WTC11 (cell line): ENCODE measurements at regions not wholly inside any gene's neighbourhood (a gene's known extent, or its start where the extent isn't known, plus 50 kb on each side); places are given as distances from the start of the nearest gene placed in this dataset.

Source experiments
- ATAC-seq: fragments of 200-7000 bp; cut with Tn5 transposase; 2 replicates; pipeline ENCODE4 v1.10.0; 2021; ENCODE audit warnings: mild to moderate bottlenecking, moderate library complexity
- CTCF ChIA-PET: fragments of 300-600 bp; sonication (Branson Sonifier 250); formaldehyde crosslinking; loops from one replicate; lab custom pipeline; 2021; ENCODE audit warnings: antibody characterized with exemption; lab: Charles Lee
- POLR2A ChIA-PET: fragments of 350-600 bp; sonication (Branson Sonifier 250); formaldehyde crosslinking; loops from one replicate; lab custom pipeline; 2021; ENCODE audit warnings: antibody characterized with exemption; lab: Charles Lee
- DNase-seq: peaks from one replicate; pipeline ENCODE4 v3.0.0; 2021; ENCODE audit warnings: low spot score
- H3K27ac Mint-ChIP-seq: 2 replicates; pipeline ENCODE4 v1.8.0; 2021; ENCODE audit warnings: mixed read lengths
- H3K27me3 Mint-ChIP-seq: 2 replicates; pipeline ENCODE4 v1.8.0; 2021; ENCODE audit warnings: low read depth, mild to moderate bottlenecking, moderate library complexity, mixed read lengths
- H3K36me3 Mint-ChIP-seq: 2 replicates; pipeline ENCODE4 v1.8.0; 2021; ENCODE audit warnings: mixed read lengths
- H3K4me1 Mint-ChIP-seq: 2 replicates; pipeline ENCODE4 v1.8.0; 2022; ENCODE audit warnings: mixed read lengths
- H3K4me3 Mint-ChIP-seq: 2 replicates; pipeline ENCODE4 v1.8.0; 2021; ENCODE audit warnings: mild to moderate bottlenecking, moderate library complexity, mixed read lengths
- H3K9me3 Mint-ChIP-seq: 2 replicates; pipeline ENCODE4 v1.8.0; 2021; ENCODE audit warnings: mixed read lengths
- EMX1 ChIP-seq: fragments of 250-450 bp; sonication (Bioruptor Pico); IDR thresholded peaks from 2 replicates; pipeline ENCODE4 v1.8.0; 2021; ENCODE audit warnings: mild to moderate bottlenecking
- KAT7 ChIP-seq: sonication (generic); formaldehyde crosslinking; IDR thresholded peaks from 2 replicates; pipeline ENCODE4 v1.8.1; 2023; ENCODE audit warnings: missing genetic modification reagents, mild to moderate bottlenecking, borderline replicate concordance
- MXD4 ChIP-seq: fragments of 250-450 bp; sonication (Bioruptor Pico); IDR thresholded peaks from 2 replicates; pipeline ENCODE4 v1.8.0; 2021; ENCODE audit warnings: mild to moderate bottlenecking, moderate library complexity, borderline replicate concordance
- SP1 ChIP-seq: sonication (generic); formaldehyde crosslinking; conservative IDR thresholded peaks from 2 replicates; pipeline ENCODE4 v1.8.1; 2022; ENCODE audit warnings: missing genetic modification reagents
- TF ChIP-seq, protein P1 (sequence below): sonication (generic); formaldehyde crosslinking; IDR thresholded peaks from 2 replicates; pipeline ENCODE4 v1.8.1; 2023; ENCODE audit warnings: mild to moderate bottlenecking, missing genetic modification reagents, moderate library complexity
- TF ChIP-seq, protein P2 (sequence below): sonication (generic); formaldehyde crosslinking; IDR thresholded peaks from 2 replicates; pipeline ENCODE4 v1.8.0; 2022; ENCODE audit warnings: mild to moderate bottlenecking, missing genetic modification reagents
- TF ChIP-seq, protein P3 (sequence below): fragments of 250-450 bp; sonication (Bioruptor Pico); IDR thresholded peaks from 2 replicates; pipeline ENCODE4 v1.9.0; 2021; ENCODE audit warnings: mild to moderate bottlenecking
- TF ChIP-seq, protein P4 (sequence below): sonication (generic); formaldehyde crosslinking; IDR thresholded peaks from 2 replicates; pipeline ENCODE4 v1.8.1; 2022; ENCODE audit warnings: low read depth, missing genetic modification reagents, borderline replicate concordance
- TF ChIP-seq, protein P5 (sequence below): sonication (generic); formaldehyde crosslinking; IDR thresholded peaks from 2 replicates; pipeline ENCODE4 v1.8.1; 2022; ENCODE audit warnings: mild to moderate bottlenecking, missing genetic modification reagents, moderate library complexity, borderline replicate concordance
- TF ChIP-seq, protein P6 (sequence below): fragments of 250-450 bp; sonication (Bioruptor Pico); IDR thresholded peaks from 2 replicates; pipeline ENCODE4 v1.9.0; 2021; ENCODE audit warnings: mild to moderate bottlenecking, borderline replicate concordance
- TF ChIP-seq, protein P7 (sequence below): sonication (generic); formaldehyde crosslinking; IDR thresholded peaks from 2 replicates; pipeline ENCODE4 v1.8.1; 2023; ENCODE audit warnings: mild to moderate bottlenecking, missing genetic modification reagents

DNA sequence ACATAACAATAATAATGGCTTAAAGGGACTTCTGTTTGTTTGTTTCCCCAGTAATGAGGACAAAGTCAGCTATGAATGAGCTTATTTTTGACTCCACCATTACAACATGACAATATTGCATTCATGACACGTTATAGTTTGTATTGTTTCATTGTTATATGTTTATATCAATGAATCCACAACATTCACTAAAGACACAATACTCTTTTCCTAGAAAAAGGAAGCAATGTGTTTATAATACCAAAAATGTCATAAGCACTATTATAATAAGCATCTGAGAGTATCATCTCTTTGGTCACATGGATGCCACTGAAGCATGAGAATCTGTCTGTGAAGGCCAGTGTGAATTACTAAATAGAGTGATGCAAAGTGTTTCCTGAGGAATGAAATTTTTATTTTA is 1026.9 kb upstream of the C9orf72 start:
- ChIA-PET POLR2A (no interaction called here), CTCF (no interaction called here)
- no peak for TF ChIP-seq MXD4 (CRISPR knock-in tag)
- TF ChIP-seq, protein P1, sequence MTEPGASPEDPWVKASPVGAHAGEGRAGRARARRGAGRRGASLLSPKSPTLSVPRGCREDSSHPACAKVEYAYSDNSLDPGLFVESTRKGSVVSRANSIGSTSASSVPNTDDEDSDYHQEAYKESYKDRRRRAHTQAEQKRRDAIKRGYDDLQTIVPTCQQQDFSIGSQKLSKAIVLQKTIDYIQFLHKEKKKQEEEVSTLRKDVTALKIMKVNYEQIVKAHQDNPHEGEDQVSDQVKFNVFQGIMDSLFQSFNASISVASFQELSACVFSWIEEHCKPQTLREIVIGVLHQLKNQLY (CRISPR knock-in tag): no peak
- TF ChIP-seq, protein P2, sequence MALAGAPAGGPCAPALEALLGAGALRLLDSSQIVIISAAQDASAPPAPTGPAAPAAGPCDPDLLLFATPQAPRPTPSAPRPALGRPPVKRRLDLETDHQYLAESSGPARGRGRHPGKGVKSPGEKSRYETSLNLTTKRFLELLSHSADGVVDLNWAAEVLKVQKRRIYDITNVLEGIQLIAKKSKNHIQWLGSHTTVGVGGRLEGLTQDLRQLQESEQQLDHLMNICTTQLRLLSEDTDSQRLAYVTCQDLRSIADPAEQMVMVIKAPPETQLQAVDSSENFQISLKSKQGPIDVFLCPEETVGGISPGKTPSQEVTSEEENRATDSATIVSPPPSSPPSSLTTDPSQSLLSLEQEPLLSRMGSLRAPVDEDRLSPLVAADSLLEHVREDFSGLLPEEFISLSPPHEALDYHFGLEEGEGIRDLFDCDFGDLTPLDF: no peak
- no peak for TF ChIP-seq EMX1
- TF ChIP-seq SP1 (CRISPR knock-in tag): no peak
- TF ChIP-seq, protein P3, sequence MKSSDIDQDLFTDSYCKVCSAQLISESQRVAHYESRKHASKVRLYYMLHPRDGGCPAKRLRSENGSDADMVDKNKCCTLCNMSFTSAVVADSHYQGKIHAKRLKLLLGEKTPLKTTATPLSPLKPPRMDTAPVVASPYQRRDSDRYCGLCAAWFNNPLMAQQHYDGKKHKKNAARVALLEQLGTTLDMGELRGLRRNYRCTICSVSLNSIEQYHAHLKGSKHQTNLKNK (CRISPR knock-in tag): no peak
- TF ChIP-seq, protein P4, sequence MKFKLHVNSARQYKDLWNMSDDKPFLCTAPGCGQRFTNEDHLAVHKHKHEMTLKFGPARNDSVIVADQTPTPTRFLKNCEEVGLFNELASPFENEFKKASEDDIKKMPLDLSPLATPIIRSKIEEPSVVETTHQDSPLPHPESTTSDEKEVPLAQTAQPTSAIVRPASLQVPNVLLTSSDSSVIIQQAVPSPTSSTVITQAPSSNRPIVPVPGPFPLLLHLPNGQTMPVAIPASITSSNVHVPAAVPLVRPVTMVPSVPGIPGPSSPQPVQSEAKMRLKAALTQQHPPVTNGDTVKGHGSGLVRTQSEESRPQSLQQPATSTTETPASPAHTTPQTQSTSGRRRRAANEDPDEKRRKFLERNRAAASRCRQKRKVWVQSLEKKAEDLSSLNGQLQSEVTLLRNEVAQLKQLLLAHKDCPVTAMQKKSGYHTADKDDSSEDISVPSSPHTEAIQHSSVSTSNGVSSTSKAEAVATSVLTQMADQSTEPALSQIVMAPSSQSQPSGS (CRISPR knock-in tag): no peak
- TF ChIP-seq, protein P5, sequence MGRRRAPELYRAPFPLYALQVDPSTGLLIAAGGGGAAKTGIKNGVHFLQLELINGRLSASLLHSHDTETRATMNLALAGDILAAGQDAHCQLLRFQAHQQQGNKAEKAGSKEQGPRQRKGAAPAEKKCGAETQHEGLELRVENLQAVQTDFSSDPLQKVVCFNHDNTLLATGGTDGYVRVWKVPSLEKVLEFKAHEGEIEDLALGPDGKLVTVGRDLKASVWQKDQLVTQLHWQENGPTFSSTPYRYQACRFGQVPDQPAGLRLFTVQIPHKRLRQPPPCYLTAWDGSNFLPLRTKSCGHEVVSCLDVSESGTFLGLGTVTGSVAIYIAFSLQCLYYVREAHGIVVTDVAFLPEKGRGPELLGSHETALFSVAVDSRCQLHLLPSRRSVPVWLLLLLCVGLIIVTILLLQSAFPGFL (CRISPR knock-in tag): no peak
- H3K9me3 Mint-ChIP-seq: no peaks in the 10 kb centered on the region
- ATAC-seq: no peak
- H3K36me3 Mint-ChIP-seq: no peaks in the 10 kb centered on the region
- H3K4me3 Mint-ChIP-seq: no peak overlapping the region
- H3K4me1 Mint-ChIP-seq: peaks cover 18% of the 10 kb centered on the region
- no peak for DNase-seq
- H3K27me3 Mint-ChIP-seq: no peaks in the 10 kb centered on the region
- no peak overlapping the region for H3K27ac Mint-ChIP-seq

DNA sequence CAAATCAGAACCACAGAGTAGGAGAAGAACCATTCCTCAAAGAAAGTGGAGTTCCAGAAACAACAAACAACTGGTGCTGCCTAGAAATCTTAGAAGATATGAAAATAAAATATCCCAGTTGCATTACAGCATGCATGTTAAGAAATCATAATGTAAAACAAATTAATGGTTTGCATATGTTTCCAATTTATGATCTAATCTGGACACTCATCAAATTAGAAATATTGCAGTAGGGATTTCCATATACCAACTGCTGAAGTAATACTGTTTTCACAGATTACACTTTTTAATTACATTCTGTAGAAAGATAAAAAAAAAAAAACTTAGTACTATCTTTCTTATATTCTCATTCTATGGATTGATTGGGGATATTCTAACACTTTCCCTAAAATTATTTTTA is 1034.6 kb upstream of the C9orf72 start:
- no peak for DNase-seq
- CTCF ChIA-PET: no interaction called here
- Mint-ChIP-seq H3K27me3 (no peaks in the 10 kb centered on the region), H3K4me1 (peaks cover 6% of the 10 kb centered on the region), H3K4me3 (no peak overlapping the region), H3K36me3 (no peaks in the 10 kb centered on the region), H3K9me3 (no peaks in the 10 kb centered on the region), H3K27ac (no peak overlapping the region)
- no peak for ATAC-seq
- POLR2A ChIA-PET: no interaction called here
- TF ChIP-seq, protein P6, sequence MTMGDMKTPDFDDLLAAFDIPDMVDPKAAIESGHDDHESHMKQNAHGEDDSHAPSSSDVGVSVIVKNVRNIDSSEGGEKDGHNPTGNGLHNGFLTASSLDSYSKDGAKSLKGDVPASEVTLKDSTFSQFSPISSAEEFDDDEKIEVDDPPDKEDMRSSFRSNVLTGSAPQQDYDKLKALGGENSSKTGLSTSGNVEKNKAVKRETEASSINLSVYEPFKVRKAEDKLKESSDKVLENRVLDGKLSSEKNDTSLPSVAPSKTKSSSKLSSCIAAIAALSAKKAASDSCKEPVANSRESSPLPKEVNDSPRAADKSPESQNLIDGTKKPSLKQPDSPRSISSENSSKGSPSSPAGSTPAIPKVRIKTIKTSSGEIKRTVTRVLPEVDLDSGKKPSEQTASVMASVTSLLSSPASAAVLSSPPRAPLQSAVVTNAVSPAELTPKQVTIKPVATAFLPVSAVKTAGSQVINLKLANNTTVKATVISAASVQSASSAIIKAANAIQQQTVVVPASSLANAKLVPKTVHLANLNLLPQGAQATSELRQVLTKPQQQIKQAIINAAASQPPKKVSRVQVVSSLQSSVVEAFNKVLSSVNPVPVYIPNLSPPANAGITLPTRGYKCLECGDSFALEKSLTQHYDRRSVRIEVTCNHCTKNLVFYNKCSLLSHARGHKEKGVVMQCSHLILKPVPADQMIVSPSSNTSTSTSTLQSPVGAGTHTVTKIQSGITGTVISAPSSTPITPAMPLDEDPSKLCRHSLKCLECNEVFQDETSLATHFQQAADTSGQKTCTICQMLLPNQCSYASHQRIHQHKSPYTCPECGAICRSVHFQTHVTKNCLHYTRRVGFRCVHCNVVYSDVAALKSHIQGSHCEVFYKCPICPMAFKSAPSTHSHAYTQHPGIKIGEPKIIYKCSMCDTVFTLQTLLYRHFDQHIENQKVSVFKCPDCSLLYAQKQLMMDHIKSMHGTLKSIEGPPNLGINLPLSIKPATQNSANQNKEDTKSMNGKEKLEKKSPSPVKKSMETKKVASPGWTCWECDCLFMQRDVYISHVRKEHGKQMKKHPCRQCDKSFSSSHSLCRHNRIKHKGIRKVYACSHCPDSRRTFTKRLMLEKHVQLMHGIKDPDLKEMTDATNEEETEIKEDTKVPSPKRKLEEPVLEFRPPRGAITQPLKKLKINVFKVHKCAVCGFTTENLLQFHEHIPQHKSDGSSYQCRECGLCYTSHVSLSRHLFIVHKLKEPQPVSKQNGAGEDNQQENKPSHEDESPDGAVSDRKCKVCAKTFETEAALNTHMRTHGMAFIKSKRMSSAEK (CRISPR knock-in tag): no peak
- TF ChIP-seq, protein P7, sequence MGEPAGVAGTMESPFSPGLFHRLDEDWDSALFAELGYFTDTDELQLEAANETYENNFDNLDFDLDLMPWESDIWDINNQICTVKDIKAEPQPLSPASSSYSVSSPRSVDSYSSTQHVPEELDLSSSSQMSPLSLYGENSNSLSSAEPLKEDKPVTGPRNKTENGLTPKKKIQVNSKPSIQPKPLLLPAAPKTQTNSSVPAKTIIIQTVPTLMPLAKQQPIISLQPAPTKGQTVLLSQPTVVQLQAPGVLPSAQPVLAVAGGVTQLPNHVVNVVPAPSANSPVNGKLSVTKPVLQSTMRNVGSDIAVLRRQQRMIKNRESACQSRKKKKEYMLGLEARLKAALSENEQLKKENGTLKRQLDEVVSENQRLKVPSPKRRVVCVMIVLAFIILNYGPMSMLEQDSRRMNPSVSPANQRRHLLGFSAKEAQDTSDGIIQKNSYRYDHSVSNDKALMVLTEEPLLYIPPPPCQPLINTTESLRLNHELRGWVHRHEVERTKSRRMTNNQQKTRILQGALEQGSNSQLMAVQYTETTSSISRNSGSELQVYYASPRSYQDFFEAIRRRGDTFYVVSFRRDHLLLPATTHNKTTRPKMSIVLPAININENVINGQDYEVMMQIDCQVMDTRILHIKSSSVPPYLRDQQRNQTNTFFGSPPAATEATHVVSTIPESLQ (CRISPR knock-in tag): no peak
- TF ChIP-seq KAT7 (CRISPR knock-in tag): no peak
